ENCODE measurements at regions not wholly inside any gene's neighbourhood (a gene's known extent, or its start where the extent isn't known, plus 50 kb on each side); places are given as distances from the start of the nearest gene placed in this dataset.
"Not testable (repeated sequence)": the region's sequence is repeated elsewhere in the genome, so short reads cannot be mapped to it uniquely, and the experiment has no call there.

GRCh38 chrX:127708155-127708554 is 344.0 kb downstream of the ACTRT1 start:
- Mint-ChIP-seq H3K4me3 (ENCODE audit: low read depth) (no peak overlapping the region), H3K27ac (no peak overlapping the region), H3K27me3 (no peaks in the 10 kb centered on the region), H3K4me1 (ENCODE audit: low read depth) (no peaks in the 10 kb centered on the region), H3K36me3 (ENCODE audit: insufficient read depth) (no peaks in the 10 kb centered on the region), H3K9me3 (ENCODE audit: low read depth) (peaks cover 9% of the 10 kb centered on the region)
- no peak for TF ChIP-seq CTCF (IDR thresholded peaks at IDR 0.05; ENCODE audit: unreplicated experiment)
- no peak for DNase-seq (ENCODE audit: low spot score, unreplicated experiment)

GRCh38 chrX:127702527-127702926 is 349.7 kb downstream of the ACTRT1 start:
- Mint-ChIP-seq H3K27ac (no peak overlapping the region), H3K4me1 (ENCODE audit: low read depth) (no peaks in the 10 kb centered on the region), H3K27me3 (no peaks in the 10 kb centered on the region), H3K36me3 (ENCODE audit: insufficient read depth) (no peaks in the 10 kb centered on the region), H3K9me3 (ENCODE audit: low read depth) (peaks cover 13% of the 10 kb centered on the region), H3K4me3 (ENCODE audit: low read depth) (no peak overlapping the region)
- DNase-seq (ENCODE audit: low spot score, unreplicated experiment) = no peak
- TF ChIP-seq CTCF (IDR thresholded peaks at IDR 0.05; ENCODE audit: unreplicated experiment) = no peak

- not testable (repeated sequence) for H3K27me3 Mint-ChIP-seq; DNase-seq (ENCODE audit: low spot score, unreplicated experiment); H3K4me3 Mint-ChIP-seq (ENCODE audit: low read depth); H3K27ac Mint-ChIP-seq; H3K36me3 Mint-ChIP-seq (ENCODE audit: insufficient read depth); H3K4me1 Mint-ChIP-seq (ENCODE audit: low read depth)
- peaks cover 26% of the 10 kb centered on the region for H3K9me3 Mint-ChIP-seq (ENCODE audit: low read depth)
Measured at GRCh38 chrX:127662942-127663341, 389.3 kb downstream of the ACTRT1 start.

GRCh38 chrX:127649011-127649410 is 403.2 kb downstream of the ACTRT1 start:
- no peak overlapping the region for H3K27ac Mint-ChIP-seq
- DNase-seq (ENCODE audit: low spot score, unreplicated experiment) = no peak
- no peaks in the 10 kb centered on the region for H3K27me3 Mint-ChIP-seq
- peaks cover 7% of the 10 kb centered on the region for H3K4me1 Mint-ChIP-seq (ENCODE audit: low read depth)
- TF ChIP-seq CTCF (IDR thresholded peaks at IDR 0.05; ENCODE audit: unreplicated experiment) = no peak
- H3K9me3 Mint-ChIP-seq (ENCODE audit: low read depth) = peaks cover 35% of the 10 kb centered on the region
- no peak overlapping the region for H3K4me3 Mint-ChIP-seq (ENCODE audit: low read depth)
- no peaks in the 10 kb centered on the region for H3K36me3 Mint-ChIP-seq (ENCODE audit: insufficient read depth)

- no peak for TF ChIP-seq CTCF (IDR thresholded peaks at IDR 0.05; ENCODE audit: unreplicated experiment)
- H3K27ac Mint-ChIP-seq = no peak overlapping the region
- no peaks in the 10 kb centered on the region for H3K36me3 Mint-ChIP-seq (ENCODE audit: insufficient read depth)
- H3K4me3 Mint-ChIP-seq (ENCODE audit: low read depth) = no peak overlapping the region
- H3K4me1 Mint-ChIP-seq (ENCODE audit: low read depth) = no peaks in the 10 kb centered on the region
- no peak for DNase-seq (ENCODE audit: low spot score, unreplicated experiment)
- peaks cover 27% of the 10 kb centered on the region for H3K9me3 Mint-ChIP-seq (ENCODE audit: low read depth)
- no peaks in the 10 kb centered on the region for H3K27me3 Mint-ChIP-seq
Measured at GRCh38 chrX:127621780-127622179, 430.4 kb downstream of the ACTRT1 start.

- TF ChIP-seq CTCF (IDR thresholded peaks at IDR 0.05; ENCODE audit: unreplicated experiment) = no peak
- Mint-ChIP-seq H3K4me3 (ENCODE audit: low read depth) (no peak overlapping the region), H3K4me1 (ENCODE audit: low read depth) (no peaks in the 10 kb centered on the region), H3K36me3 (ENCODE audit: insufficient read depth) (no peaks in the 10 kb centered on the region), H3K9me3 (ENCODE audit: low read depth) (peaks cover 23% of the 10 kb centered on the region), H3K27ac (no peak overlapping the region), H3K27me3 (no peaks in the 10 kb centered on the region)
- DNase-seq (ENCODE audit: low spot score, unreplicated experiment) = no peak
Measured at GRCh38 chrX:127606590-127606989, 445.6 kb downstream of the ACTRT1 start.

Measured in progenitor cell of endocrine pancreas (in vitro differentiated cells).